HepG2 (cell line): ENCODE measurements at regions not wholly inside any gene's neighbourhood (a gene's known extent, or its start where the extent isn't known, plus 50 kb on each side); places are given as distances from the start of the nearest gene placed in this dataset.

ENCODE experiments used
- ATAC-seq: fragments of 200-7000 bp; cut with Tn5 transposase; 3 replicates; pipeline ENCODE4 v1.9.1; 2020; ENCODE audit warnings: mild to moderate bottlenecking, moderate library complexity
- BruUV-seq: library from RNA; stranded (reverse); fragments of 400-500 nt; replicated peaks from 2 replicates; lab custom pipeline; 2021; lab: Mats Ljungman, UMichigan
- CTCF ChIA-PET: fragments of 300-600 bp; formaldehyde crosslinking; extraction: SDS; loops from one replicate; lab custom pipeline; 2021; ENCODE audit warnings: low total read pairs, inconsistent platforms, low intra/inter-chr PET ratio; lab: Yijun Ruan, JAX
- POLR2A ChIA-PET: fragments of 350-600 bp; sonication (Branson Sonifier 250); formaldehyde crosslinking; loops from one replicate; lab custom pipeline; 2020; ENCODE audit warnings: antibody characterized with exemption, inconsistent platforms; lab: Yijun Ruan, JAX
- DNase-seq: peaks from one replicate; pipeline ENCODE4 v3.0.0-alpha.2; 2015; ENCODE audit warnings: low spot score
- FAIRE-seq: peaks from 3 replicates; lab custom pipeline; 2011; peaks lifted over from hg19 to GRCh38; lab: Jason Lieb, UNC
- H2AFZ ChIP-seq: one replicate; pipeline ENCODE4 v1.6.1; 2011; ENCODE audit warnings: low read length, inconsistent platforms
- H3K27ac ChIP-seq: fragments of 300-600 bp; 3 replicates; pipeline ENCODE4 v1.8.0; 2011; ENCODE audit warnings: mixed run types, mild to moderate bottlenecking, mixed read lengths, low read length, inconsistent platforms; ENCODE audit not compliant: insufficient read depth; ENCODE audit errors: extremely low read length
- H3K27me3 ChIP-seq, 2 experiments: fragments of 200-600 bp in 1 of 2; 2 replicates in 1 of 2; 3 replicates in 1 of 2; pipeline versions ENCODE4 v1.6.0 to v1.8.0; 2011; ENCODE audit warnings: low read length in 2 of 2, mild to moderate bottlenecking in 2 of 2, moderate library complexity in 2 of 2, inconsistent platforms in 1 of 2; ENCODE audit not compliant: insufficient read depth in 2 of 2, control insufficient read depth in 1 of 2
- H3K36me3 ChIP-seq, 2 experiments: fragments of 200-600 bp in 1 of 2; replicated peaks in 1 of 2; 2 replicates in 1 of 2; 3 replicates in 1 of 2; pipeline versions ENCODE4 v1.5.1 to v1.8.0; 2011; ENCODE audit warnings: low read length in 2 of 2, inconsistent platforms in 1 of 2; ENCODE audit not compliant: insufficient read depth in 2 of 2, control insufficient read depth in 1 of 2
- H3K4me1 ChIP-seq: 2 replicates; pipeline ENCODE4 v1.5.1; 2012; ENCODE audit warnings: low read length, inconsistent platforms; ENCODE audit not compliant: insufficient read depth
- H3K4me2 ChIP-seq: 2 replicates; pipeline ENCODE4 v1.6.0; 2011; ENCODE audit warnings: low read depth, low read length, inconsistent platforms
- H3K4me3 ChIP-seq, 3 experiments: fragments of 200-600 bp in 1 of 3; sonication (generic), shearing (Covaris generic) in 1 of 3; replicated peaks in 1 of 3; 2 replicates each; pipeline ENCODE4 v1.5.1; 2011 to 2016; ENCODE audit warnings: low read length in 3 of 3, inconsistent platforms in 2 of 3, low read depth in 2 of 3, mild to moderate bottlenecking in 2 of 3, control low read depth in 1 of 3, mixed read lengths in 1 of 3; ENCODE audit not compliant: insufficient read depth in 1 of 3
- H3K79me2 ChIP-seq: one replicate; pipeline ENCODE4 v1.6.1; 2011; ENCODE audit warnings: low read length, inconsistent platforms; ENCODE audit not compliant: insufficient read depth
- H3K9ac ChIP-seq: 2 replicates; pipeline ENCODE4 v1.6.0; 2011; ENCODE audit warnings: mild to moderate bottlenecking, low read depth, low read length, inconsistent platforms; ENCODE audit not compliant: insufficient read depth
- H3K9me3 ChIP-seq: 2 replicates; pipeline ENCODE4 v1.5.1; 2012; ENCODE audit warnings: mild to moderate bottlenecking, low read length
- H4K20me1 ChIP-seq: 2 replicates; pipeline ENCODE4 v1.6.0; 2011; ENCODE audit warnings: inconsistent platforms, mild to moderate bottlenecking, low read length, moderate library complexity; ENCODE audit not compliant: insufficient read depth
- HMG20A ChIP-seq: IDR thresholded peaks from 2 replicates; pipeline ENCODE4 v1.6.1; 2016; ENCODE audit warnings: borderline replicate concordance
- KMT2B ChIP-seq: IDR thresholded peaks from 2 replicates; pipeline ENCODE4 v1.6.1; 2016; ENCODE audit warnings: missing genetic modification reagents, missing compliant biosample characterization
- LRRFIP1 ChIP-seq: sonication (generic); formaldehyde crosslinking; conservative IDR thresholded peaks from 2 replicates; pipeline ENCODE4 v1.4.0; 2020; ENCODE audit warnings: missing genetic modification reagents
- ZNF280D ChIP-seq: sonication (generic); formaldehyde crosslinking; IDR thresholded peaks from 2 replicates; pipeline ENCODE4 v1.5.1; 2020; ENCODE audit warnings: mild to moderate bottlenecking, missing genetic modification reagents
- ZNF597 ChIP-seq: sonication (generic); formaldehyde crosslinking; IDR thresholded peaks from 2 replicates; pipeline ENCODE4 v1.5.0; 2020; ENCODE audit warnings: missing genetic modification reagents
- ZNF709 ChIP-seq: sonication (generic); formaldehyde crosslinking; IDR thresholded peaks from 2 replicates; pipeline ENCODE4 v1.5.0; 2020; ENCODE audit warnings: mild to moderate bottlenecking, missing genetic modification reagents
- ZNF710 ChIP-seq: sonication (generic); formaldehyde crosslinking; IDR thresholded peaks from 2 replicates; pipeline ENCODE4 v1.5.0; 2020; ENCODE audit warnings: mild to moderate bottlenecking, missing genetic modification reagents, borderline replicate concordance
- WGBS: methylation state at CpG from one replicate; pipeline ENCODE4 v1.1.6; 2017; ENCODE audit warnings: low lambda C conversion rate; 5-methylcytosine and 5-hydroxymethylcytosine counted together
- in situ Hi-C: cut with HindIII; loops from 2 replicates; pipeline ENCODE4 v1.10.0; 2017; ENCODE audit warnings: low pct_unique_long_range_greater_than_20kb; ENCODE audit not compliant: extremely low pct_ligation_motif_present
- intact Hi-C: fragments of 100-400 bp; cut with micrococcal nuclease; formaldehyde crosslinking; loops from one replicate; pipeline ENCODE4 v1.10.0; 2022; ENCODE audit not compliant: unreplicated experiment
- TF ChIP-seq, protein P1 (sequence below), 2 experiments: sonication (generic) in 1 of 2; formaldehyde crosslinking in 1 of 2; IDR thresholded peaks; 2 replicates each; pipeline versions ENCODE4 v1.4.0 to v1.6.1; 2016 to 2020; ENCODE audit warnings: borderline replicate concordance in 1 of 2, low read depth in 1 of 2, mild to moderate bottlenecking in 1 of 2, missing genetic modification reagents in 1 of 2

DNA sequence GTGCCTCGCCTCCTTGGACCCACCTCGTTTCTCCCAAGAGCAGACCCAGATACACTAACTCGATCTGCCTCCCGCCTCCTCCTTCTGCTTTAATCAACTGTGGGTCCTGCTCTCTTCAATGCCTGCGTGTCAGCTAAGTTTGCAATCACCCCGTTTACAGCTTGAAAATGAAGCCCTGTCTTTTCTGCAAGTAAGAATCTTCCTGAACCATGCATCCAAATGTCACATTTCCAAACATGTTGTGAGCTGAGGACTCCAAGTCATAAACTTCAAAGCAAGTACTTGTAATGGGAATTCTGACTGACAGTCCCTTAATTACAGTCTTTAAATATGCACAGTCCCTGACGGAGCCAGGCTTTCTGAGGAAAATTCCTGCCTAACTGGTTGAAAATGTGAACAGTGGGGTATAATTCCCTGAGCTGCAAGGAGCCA is 154.9 kb upstream of the UQCRFS1 start (continued):
- no peak for TF ChIP-seq ZNF280D (CRISPR knock-in tag)
- TF ChIP-seq HMG20A = no peak
- TF ChIP-seq ZNF597 (CRISPR knock-in tag) = no peak
- no peak for TF ChIP-seq ZNF709
- TF ChIP-seq ZNF710 (CRISPR knock-in tag) = no peak
- no peak for TF ChIP-seq KMT2B
- TF ChIP-seq, all 625 proteins: peak for 0

- FAIRE-seq (no peak), DNase-seq (no peak), ATAC-seq (no peak)
- CTCF ChIA-PET = no interaction called here
- Histone ChIP-seq H3K4me2 (no peak overlapping the region), H3K4me1 (no peaks in the 10 kb centered on the region), H3K9me3 (no peaks in the 10 kb centered on the region), H3K36me3 (no peaks in the 10 kb centered on the region), H3K79me2 (no peaks in the 10 kb centered on the region), H3K27me3 (0 out of 5 replicates have a peak, but pooled peaks cover 0 to 3% of the 10 kb centered on the region in 2 experiments), H3K9ac (no peak overlapping the region), H2AFZ (no peak overlapping the region), H4K20me1 (no peaks in the 10 kb centered on the region), H3K4me3 (no peak overlapping the region), H3K27ac (no peak overlapping the region)
- WGBS = 47% methylated on average over 9 of the region's 9 CpGs
- POLR2A ChIA-PET = no interaction called here
- in situ Hi-C loops = no loop called here
- intact Hi-C loops = no loop called here
- BruUV-seq = no TSS peak
- no peak for TF ChIP-seq LRRFIP1
- TF ChIP-seq, protein P1, sequence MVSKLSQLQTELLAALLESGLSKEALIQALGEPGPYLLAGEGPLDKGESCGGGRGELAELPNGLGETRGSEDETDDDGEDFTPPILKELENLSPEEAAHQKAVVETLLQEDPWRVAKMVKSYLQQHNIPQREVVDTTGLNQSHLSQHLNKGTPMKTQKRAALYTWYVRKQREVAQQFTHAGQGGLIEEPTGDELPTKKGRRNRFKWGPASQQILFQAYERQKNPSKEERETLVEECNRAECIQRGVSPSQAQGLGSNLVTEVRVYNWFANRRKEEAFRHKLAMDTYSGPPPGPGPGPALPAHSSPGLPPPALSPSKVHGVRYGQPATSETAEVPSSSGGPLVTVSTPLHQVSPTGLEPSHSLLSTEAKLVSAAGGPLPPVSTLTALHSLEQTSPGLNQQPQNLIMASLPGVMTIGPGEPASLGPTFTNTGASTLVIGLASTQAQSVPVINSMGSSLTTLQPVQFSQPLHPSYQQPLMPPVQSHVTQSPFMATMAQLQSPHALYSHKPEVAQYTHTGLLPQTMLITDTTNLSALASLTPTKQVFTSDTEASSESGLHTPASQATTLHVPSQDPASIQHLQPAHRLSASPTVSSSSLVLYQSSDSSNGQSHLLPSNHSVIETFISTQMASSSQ (IDR thresholded peaks at IDR 0.05; ENCODE audit: low read depth) = no peak
- TF ChIP-seq, protein P1 (CRISPR knock-in tag; IDR thresholded peaks at IDR 0.05; ENCODE audit: borderline replicate concordance) = no peak
Observed at GRCh38 chr19:29370276-29370675, 155.5 kb upstream of the VSTM2B start.
